ENCODE measurements at regions not wholly inside any gene's neighbourhood (a gene's known extent, or its start where the extent isn't known, plus 50 kb on each side); places are given as distances from the start of the nearest gene placed in this dataset.

DNA sequence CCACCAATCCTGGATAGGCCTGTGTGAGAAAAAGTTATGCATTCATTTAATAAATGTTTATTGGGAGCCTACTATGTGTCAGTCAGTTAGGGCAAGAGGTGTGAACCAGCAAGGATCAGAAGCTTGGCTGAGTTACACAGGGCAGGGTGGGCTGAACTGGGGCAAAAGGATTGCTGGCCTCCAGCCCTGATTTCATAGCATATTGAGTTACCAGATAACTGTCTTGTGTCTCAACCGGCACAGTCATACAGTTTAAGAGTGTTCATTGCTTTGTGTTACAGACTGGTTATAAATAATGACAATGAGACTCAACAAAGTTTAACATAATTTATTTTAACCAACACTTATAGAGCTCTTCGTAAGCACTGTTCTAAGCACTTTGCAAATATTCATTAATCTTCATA lies 253.8 kb downstream of the DLEU7 start:
- ChIA-PET CTCF (interaction anchor here (1.3 to 2.4 kb wide), 4 partner anchors 9 to 211 kb away, joined by 3 to 7 read pairs (median 4); no protein-coding TSS in a partner anchor), POLR2A (no interaction called here)
- TF ChIP-seq, protein P1, sequence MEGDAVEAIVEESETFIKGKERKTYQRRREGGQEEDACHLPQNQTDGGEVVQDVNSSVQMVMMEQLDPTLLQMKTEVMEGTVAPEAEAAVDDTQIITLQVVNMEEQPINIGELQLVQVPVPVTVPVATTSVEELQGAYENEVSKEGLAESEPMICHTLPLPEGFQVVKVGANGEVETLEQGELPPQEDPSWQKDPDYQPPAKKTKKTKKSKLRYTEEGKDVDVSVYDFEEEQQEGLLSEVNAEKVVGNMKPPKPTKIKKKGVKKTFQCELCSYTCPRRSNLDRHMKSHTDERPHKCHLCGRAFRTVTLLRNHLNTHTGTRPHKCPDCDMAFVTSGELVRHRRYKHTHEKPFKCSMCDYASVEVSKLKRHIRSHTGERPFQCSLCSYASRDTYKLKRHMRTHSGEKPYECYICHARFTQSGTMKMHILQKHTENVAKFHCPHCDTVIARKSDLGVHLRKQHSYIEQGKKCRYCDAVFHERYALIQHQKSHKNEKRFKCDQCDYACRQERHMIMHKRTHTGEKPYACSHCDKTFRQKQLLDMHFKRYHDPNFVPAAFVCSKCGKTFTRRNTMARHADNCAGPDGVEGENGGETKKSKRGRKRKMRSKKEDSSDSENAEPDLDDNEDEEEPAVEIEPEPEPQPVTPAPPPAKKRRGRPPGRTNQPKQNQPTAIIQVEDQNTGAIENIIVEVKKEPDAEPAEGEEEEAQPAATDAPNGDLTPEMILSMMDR (IDR thresholded peaks at IDR 0.05; ENCODE audit: insufficient read depth, low read depth, low read length) = no peak

DNA sequence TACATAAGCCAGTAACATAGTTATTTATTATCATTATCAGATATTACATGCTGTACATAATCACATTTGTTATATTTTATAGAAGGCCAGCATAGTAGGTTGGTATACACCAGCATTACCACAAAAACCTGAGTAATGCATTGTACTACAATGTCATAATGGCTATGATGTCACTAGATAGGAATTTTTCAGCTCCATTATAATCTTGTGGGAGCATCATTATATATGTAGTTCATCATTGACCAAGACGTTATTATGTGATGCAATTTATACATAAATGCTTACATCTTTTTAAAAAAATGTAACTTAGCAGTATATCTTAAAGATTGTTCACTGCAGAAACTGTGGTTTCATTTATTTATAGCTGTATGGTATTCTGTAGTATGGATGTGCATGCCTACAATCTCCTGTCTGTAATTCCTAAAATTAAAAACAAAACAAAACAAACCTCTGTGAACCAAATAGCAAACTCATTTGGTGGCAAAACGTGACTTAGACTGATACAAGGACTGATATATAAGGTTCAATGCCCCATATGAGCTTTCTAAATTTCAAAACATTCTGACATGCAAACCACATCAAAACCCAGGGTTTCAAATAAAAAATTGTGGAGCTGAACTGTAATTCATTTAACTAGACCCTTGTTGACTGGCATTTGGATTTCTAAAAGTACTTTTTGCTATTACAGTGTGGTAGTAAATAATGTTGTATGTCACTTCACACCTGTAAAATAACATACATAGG lies 250.9 kb downstream of the DLEU7 start:
- TF ChIP-seq, protein P1 (IDR thresholded peaks at IDR 0.05; ENCODE audit: insufficient read depth, low read depth, low read length) = no peak
- DNase-seq (ENCODE audit: low read depth) = peak; percentile 41
- Histone ChIP-seq H3K27me3 (ENCODE audit: control insufficient read depth, insufficient read depth, low read length) (peaks cover 7% of the 10 kb centered on the region; the same call in 1 of the 2 replicates), H3K4me3 (ENCODE audit: low read depth, low read length) (no peak overlapping the region), H3K36me3 (ENCODE audit: control insufficient read depth, insufficient read depth, low read length) (no peaks in the 10 kb centered on the region)
- ChIA-PET CTCF (interaction anchor here (0.7 to 2.4 kb wide), 5 partner anchors 12 to 458 kb away, joined by 3 to 7 read pairs (median 3); no protein-coding TSS in a partner anchor), POLR2A (no interaction called here)

More for the DNA sequence above, 253.8 kb downstream of the DLEU7 start:
- H3K4me3 ChIP-seq (ENCODE audit: low read depth, low read length) = no peak overlapping the region
- peak; percentile 66 for DNase-seq (ENCODE audit: low read depth)
- no peaks in the 10 kb centered on the region for H3K36me3 ChIP-seq (ENCODE audit: control insufficient read depth, insufficient read depth, low read length)
- H3K27me3 ChIP-seq (ENCODE audit: control insufficient read depth, insufficient read depth, low read length) = peaks cover 1% of the 10 kb centered on the region; the same call in 1 of the 2 replicates

GRCh38 chr13:50593207-50593606 lies 250.3 kb downstream of the DLEU7 start:
- no peak for DNase-seq (ENCODE audit: low read depth)
- H3K36me3 ChIP-seq (ENCODE audit: control insufficient read depth, insufficient read depth, low read length) = no peaks in the 10 kb centered on the region

DNA sequence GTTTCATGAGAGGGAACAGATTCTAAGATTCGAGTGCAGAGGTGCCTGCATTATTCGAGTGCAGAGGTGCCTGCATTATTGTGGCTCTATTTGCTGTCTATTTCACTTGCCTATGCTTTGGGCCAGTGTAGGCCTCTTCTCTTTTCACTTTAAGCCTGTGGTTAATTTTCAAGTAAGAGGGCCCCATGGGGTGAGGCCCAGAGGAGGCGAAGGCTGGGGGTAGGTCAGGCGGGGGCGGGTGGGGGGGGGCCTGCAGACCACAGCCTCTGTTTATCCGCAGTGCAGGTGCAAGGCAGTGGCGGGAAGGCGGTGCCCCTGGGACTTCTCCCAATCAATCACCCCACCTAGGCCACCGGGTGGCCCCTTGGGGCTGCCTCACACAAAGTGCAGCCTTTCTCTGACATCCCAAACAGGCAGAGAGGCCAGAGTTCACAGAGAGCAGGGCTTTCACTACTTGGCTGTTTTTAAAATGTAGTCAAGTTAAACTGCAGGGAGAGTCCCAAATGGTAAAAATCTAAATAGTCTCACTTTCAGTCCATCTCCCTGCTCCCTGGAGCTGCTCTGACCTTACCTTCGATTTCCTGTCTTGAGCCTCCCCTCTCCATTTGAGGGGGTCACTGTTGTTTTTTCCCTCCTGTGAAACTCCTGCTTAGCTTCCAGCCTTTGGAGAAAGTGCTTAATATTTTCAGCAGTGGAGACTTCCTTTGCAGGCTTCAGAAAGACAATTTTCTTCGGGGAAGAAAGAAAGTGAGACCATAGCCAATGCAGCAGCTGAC lies 249.0 kb downstream of the DLEU7 start:
- no peak for DNase-seq (ENCODE audit: low read depth)
- TF ChIP-seq, protein P1 (IDR thresholded peaks at IDR 0.05; ENCODE audit: insufficient read depth, low read depth, low read length) = no peak
- CTCF ChIA-PET = interaction anchor here (1.1 kb wide), 1 partner anchor 13 kb away, joined by 3 read pairs; no protein-coding TSS in a partner anchor
- H3K27me3 ChIP-seq (ENCODE audit: control insufficient read depth, insufficient read depth, low read length) = peaks cover 13% of the 10 kb centered on the region; the same call in 1 of the 2 replicates
- H3K36me3 ChIP-seq (ENCODE audit: control insufficient read depth, insufficient read depth, low read length) = no peaks in the 10 kb centered on the region
- no peak overlapping the region for H3K4me3 ChIP-seq (ENCODE audit: low read depth, low read length)
- POLR2A ChIA-PET = no interaction called here

More at GRCh38 chr13:50593207-50593606, 250.3 kb downstream of the DLEU7 start:
- H3K4me3 ChIP-seq (ENCODE audit: low read depth, low read length) = no peak overlapping the region
- H3K27me3 ChIP-seq (ENCODE audit: control insufficient read depth, insufficient read depth, low read length) = peaks cover 7% of the 10 kb centered on the region; the same call in 1 of the 2 replicates
- ChIA-PET CTCF (interaction anchor here (0.7 to 1.2 kb wide), 2 partner anchors 11 to 459 kb away, joined by 3 read pairs; no protein-coding TSS in a partner anchor), POLR2A (no interaction called here)
- TF ChIP-seq, protein P1 (IDR thresholded peaks at IDR 0.05; ENCODE audit: insufficient read depth, low read depth, low read length) = no peak

GRCh38 chr13:50595196-50595595 lies 248.3 kb downstream of the DLEU7 start:
- CTCF ChIA-PET = interaction anchor here (1.1 kb wide), 1 partner anchor 14 kb away, joined by 3 read pairs; no protein-coding TSS in a partner anchor
- no peak for DNase-seq (ENCODE audit: low read depth)
- POLR2A ChIA-PET = no interaction called here

More at GRCh38 chr13:50595196-50595595, 248.3 kb downstream of the DLEU7 start:
- H3K36me3 ChIP-seq (ENCODE audit: control insufficient read depth, insufficient read depth, low read length) = no peaks in the 10 kb centered on the region
- H3K27me3 ChIP-seq (ENCODE audit: control insufficient read depth, insufficient read depth, low read length) = peaks cover 13% of the 10 kb centered on the region; the same call in 1 of the 2 replicates
- TF ChIP-seq, protein P1 (IDR thresholded peaks at IDR 0.05; ENCODE audit: insufficient read depth, low read depth, low read length) = no peak
- no peak overlapping the region for H3K4me3 ChIP-seq (ENCODE audit: low read depth, low read length)

All from BJ (cell line).